ENCODE measurements at regions not wholly inside any gene's neighbourhood (a gene's known extent, or its start where the extent isn't known, plus 50 kb on each side); places are given as distances from the start of the nearest gene placed in this dataset.
"Not testable (repeated sequence)": the region's sequence is repeated elsewhere in the genome, so short reads cannot be mapped to it uniquely, and the experiment has no call there.

DNA sequence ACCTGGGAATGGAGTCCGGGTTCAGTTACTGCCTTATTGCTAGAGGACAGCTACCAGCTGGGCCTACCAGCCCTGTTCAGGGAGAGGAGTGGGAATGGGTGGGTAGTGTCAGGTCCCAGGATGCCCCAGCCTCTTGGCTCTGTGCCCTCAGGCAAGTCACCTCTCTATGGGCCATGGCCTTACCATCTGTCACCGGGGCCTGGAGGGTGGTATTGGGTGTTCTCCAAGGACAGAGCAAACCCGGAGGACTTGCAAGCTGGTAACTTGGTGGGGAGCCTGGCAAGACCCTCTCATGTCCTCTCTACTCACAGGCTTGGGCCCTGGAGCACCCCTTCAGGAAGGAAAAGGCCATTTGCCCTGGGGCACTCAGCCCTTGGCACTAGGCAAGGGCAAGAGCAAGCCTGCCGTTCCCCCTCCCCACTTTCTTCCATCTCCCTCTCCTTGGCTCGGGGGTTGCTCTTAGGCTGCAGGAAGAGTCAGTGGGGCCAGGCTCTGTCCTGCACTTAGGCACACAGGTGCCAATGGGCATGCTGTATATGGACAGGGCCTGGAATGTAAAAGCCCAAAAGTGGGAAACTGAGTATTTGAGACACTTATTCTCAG is 170.0 kb upstream of the ZNF267 start:
- no peak for DNase-seq

DNA sequence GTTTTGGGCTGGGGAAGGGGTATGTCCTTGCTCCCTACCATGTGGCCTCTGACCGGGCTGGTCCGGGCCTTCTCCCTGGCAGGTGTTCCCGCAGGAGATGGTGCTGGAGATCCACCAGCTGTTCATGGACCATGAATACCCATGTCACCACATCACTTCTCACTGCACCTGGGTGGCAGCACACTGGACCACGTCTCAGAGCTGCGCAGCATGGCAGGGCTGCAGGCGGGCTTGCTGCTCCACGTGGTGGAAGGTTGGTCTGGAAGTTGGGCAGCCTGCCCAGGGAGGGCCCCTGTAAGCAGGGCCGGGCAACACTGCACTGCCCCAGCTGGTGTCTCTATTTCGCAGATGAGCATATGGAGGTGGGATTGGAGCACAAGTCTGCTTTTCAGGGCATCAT is 169.5 kb upstream of the ZNF267 start:
- DNase-seq = no peak

DNA sequence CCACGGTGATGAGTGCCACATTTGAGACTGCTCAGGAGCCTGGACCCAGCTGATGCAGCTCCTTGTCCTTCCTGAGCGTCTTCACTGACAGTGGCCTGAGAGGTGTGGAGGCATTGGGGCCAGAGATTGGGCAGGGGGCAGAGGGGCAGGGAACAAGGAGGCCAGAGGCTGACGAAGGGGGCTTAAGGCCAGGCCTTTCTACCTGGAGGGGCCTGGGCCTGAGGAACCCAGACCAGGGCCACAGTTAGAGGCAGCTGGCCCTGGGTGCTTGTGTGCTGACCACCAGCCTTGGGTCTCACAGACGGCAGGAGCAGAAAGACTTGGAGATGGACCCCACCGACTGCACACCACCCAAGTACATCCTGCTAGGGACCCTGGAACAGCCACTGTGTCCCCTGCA is 168.2 kb upstream of the ZNF267 start:
- DNase-seq = no peak

DNA sequence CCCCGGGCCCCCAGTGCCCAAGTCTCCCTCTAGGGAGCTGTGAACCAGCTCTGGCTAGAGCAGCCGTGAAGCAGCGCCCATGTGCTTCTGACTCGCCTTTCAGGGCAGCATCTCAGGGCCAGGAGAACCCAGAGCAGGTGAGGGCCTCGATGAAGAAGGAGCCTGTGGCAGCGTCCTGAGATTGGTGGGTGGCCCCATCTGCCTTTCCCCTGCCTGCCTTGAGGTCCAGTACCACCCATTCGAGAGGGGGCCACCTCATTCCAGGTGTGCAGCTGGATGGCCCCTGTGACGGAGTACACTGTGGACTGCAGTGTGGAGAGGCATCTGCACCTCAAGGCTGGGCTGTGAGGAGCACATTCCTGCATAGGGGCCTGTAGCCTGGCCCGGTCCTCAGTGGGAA is 167.3 kb upstream of the ZNF267 start:
- DNase-seq = no peak

DNA sequence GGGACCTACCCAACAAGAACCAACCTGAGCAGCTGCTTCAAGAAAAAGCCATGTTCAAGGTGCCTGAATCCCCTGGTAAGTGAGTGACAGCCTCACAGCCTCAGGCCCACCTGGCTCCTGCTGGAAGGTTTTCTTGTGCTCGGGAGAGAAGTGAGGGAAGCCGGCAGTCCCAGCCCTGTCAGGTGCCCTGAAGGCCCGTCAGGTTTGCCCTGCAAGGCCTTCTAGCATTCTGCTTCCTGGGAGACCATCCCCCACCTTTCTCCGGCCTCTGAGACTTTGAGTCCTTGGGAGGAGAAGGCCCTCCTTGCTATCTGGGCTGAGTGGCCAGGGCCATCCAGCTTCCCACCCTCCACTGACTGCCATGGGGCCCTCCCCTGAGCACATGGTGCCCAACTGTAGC is 166.7 kb upstream of the ZNF267 start:
- DNase-seq = no peak

DNA sequence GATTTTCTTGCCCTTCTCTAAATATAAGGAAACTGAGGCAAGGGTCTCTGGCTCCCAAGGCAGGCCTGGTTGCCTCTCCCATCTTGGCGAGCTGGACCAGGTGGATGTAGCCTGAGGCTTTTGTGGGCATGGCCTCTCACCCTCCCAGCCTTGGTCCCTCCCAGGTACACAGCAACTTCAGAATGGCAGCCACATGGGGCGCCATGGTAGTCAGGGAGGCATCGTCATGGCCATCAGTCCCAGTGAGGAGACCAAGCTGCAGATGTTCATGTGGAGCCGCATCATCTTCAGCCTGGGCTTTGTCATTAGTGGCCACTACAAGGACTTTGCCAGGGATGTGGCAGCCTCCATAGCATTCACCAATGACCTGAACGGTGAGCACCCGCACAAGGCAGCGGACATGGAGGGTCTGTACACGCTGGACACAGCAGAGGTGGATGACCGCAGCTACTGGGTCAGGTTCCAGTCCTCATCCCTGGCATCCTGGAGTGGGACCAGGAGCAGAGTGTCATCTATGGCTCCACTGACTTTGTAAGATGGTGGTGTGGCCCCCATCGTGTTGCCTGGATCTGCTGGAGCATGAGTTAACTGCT is 165.8 kb upstream of the ZNF267 start:
- no peak for DNase-seq

DNA sequence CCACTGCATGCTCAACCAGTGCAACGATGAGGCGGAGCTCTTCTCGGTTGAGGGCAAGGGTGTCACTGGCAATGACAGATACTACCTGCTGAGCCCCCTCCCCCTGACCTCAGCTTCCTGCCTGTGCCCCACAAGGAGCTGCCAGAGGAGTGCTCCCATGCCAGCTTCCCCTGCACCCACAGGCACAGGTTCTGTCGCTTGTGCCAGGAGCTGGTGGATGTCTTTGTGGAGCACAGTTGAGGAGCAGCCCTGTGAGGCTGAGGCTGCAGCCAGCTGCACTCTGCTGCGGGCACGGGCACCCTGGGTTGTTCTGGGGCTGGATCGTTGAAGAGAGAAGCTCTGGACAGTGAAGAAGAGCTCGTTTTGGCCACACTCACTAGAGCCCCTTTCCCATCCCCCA is 165.3 kb upstream of the ZNF267 start:
- no peak for DNase-seq

DNA sequence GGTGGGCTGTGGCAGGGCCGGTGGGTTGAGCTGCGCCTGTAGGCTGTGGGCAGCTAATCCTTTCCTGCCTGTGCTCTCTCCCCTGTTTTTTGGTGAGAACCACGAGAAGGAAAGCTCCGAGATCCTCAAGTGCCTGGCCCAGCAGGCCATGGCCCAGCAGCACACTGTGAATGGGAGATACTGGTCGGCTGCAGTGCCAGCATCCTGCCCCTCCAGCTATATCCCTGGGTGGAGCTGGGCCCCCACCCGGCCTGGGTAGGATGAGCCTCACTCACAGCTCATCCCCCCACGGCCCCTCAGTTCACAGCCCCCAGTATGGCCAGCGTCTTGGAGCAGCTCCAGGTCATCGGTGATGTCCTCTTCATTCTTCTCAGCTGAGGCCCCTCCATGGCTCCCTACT is 164.4 kb upstream of the ZNF267 start:
- no peak for DNase-seq

DNA sequence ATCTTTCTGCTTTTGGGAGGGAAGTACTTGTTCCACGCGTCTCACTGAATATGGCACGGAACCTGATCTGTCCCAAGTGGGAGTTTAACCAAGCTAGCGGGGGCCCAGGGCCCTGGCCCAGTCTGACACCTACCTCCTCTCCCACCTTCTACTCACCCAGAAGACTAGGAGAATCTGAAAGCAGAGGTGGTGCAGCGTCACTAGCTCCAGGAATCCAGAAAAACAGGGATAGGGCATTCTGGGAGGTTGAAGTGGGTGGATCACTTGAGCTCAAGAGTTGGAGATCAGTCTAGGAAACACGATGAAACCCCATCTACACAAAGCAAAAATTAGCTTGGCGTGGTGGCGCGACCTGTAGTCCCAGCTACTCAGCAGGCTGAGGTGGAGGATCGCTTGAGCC is 163.5 kb upstream of the ZNF267 start:
- no peak for DNase-seq

DNA sequence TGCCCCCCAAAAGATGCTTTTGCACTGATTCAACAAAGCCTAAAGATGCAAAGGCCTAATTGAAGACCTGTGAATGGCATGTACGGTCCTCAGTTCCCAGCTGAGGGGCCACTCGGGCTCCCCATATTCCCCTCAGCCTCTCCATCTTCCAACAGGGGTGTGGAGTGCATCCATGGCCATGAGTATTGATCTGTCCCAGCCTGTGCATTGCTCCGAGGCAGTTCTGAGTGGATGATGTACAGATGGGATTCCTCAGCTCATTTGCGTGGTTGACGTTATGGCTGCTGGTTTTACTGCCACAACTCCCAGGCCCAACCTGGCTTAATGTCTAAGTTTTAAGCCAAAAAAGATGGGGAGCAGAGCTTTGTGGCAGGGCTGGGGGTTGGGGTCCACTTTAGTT is 162.7 kb upstream of the ZNF267 start:
- no peak for DNase-seq

DNA sequence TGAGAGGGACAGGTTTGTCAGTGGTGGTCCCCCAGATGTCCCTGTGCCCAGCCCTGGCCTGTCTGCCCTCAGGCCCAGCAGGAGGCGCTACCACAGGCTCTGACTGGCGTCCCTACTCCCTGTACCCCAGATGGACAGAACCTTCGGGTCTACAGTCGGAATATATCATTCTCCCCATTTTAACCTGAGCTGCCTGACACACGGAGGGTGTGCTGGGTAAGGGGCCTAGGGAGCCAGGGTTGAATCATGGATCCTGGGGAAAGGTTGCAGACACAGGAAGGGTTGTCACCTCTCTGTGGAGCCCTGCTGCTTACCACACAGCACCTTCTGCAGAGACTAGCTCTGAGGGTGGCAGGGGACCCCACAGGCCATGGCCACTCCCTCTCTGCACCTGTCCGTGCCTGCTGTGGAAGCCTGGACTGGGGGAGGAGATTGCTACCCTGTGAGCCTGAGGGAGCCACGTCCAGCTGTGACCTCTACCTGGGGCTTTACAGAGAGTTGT is 162.2 kb upstream of the ZNF267 start:
- DNase-seq = no peak

DNA sequence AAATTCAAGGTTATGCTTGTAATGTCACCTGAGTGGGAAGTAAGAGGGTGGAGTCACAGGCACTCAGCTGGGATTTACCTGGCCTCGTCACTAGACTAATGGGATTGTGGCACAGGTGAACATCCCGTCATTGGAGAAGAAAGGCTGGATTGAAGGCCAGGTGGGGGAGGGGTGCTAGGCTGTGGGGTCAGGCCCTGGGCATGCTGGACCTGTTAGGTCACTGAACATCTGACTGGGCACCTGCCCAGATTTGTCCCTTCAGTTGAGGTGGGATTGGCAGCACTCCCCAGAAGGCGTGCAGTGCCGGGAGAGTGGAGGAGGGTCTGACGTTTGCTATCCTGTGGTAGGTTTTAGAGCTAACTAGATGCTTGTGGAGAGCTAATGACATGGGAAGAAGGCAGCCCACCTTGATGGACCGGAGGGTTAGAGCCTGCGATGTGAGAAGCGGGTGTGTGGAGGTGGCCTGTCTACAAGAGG is 161.5 kb upstream of the ZNF267 start:
- no peak for DNase-seq

DNA sequence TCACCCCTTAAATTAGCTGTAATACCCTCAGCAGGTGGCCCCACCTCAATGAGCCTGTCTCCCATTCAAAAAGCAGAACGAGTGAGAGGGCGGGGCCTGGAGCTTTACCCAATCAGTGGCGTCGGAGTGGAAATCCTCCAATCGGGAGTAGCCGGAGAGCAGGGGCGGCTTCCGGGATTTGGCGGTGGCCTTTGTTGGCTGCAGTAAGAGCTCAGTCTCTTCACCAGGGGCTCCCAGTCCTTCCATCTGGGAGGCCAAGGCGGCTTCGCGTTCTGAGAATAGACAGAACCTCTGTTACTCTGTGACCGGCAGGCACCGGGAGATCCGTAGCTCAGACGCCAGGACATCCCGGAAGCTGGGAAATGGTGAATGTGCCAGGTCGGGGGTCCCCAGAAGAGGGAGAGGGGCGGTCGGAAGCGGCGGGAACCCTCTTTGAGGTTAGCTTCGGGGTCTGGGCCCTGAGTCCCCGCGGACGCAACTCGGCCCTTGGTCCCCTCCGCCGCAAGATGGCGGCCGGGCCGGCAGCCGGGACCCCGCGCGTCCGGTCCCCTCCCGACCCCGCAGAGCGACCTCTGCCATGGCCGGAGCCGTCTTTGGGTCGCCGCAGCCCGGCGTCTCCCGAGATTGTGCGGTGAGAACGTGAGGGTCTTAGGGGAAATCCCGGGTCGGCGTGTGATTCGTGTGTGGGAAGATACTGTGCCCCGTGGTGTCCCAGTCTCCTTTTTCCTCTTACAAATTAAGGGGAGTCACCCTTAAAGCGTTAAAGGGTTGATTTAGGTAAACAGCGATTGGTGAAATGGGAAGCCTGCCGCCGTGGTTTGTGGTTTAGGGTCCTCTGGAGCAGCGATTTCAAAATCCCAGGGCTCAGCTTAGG is 160.3 kb upstream of the ZNF267 start:
- DNase-seq = peak; percentile 84

DNA sequence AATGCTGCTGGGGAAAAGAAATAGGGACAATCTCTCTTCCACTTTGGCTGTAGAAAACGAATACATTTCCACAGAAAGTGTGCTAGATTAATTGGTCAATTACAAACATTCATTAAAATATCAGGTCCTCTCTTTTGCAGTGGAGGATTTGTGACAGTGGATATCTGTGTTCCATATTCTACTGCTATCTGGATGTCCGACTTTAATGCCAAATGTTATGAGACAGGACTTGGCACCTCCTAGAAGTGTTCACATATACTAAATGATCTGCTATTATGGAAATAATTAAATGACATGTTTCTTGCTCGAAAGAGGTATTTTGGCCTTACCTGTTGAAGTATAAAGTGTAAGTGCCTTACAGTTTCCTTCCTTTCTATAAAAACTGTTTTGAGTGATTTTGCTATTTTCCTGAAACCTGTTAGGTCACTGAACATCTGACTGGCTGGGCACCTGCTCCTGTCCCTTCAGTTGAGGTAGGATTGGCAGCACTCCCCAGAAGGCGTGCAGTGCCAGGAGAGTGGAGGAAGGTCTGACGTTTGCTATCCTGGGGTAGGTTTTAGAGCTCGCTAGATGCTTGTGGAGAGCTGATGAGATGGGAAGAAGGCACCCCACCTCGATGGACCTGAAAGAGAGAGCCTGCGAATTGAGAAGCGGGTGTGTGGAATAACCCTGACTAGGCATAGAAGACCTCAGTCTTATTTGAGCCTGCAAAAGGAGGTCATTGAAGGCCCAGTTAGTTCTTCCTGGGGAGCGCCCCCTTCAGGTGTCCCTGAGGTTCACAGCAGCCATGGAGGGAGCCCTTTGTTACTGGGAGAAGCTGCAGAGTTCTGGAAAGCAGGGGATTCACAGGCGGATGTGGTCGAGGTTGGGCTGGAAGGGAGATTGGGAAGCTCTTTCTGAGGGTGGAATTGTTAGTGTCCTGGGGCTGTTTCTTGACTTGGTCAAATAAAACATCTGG is 159.4 kb upstream of the ZNF267 start:
- no peak for DNase-seq

DNA sequence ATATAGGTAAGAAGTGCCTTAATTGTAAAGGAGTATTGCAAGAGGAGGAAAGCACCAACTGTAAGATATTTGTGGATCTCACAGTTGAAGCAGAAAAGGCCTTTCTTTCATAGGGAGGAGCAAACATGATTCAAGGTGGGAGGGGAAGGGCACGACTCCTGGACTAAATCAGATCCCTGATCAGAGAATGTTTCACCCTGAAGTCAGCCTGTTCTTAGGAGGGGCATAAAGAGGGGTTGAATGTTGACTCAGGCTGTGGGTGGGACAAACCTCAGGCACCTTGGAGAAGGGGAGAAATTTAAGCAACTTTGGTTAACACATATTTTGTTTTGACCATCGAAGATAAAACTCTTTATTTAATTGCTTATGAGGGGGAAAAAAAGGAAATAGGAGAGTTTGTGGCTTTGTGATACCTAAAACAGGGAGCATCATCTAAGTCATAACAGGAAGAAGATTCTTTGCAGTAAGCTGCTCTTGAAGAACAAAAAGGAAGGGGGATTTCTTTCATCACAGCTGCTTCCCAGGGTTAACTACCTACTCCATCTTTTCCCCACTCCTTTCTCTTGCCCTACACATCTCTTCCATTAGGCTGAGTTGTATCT is 158.6 kb upstream of the ZNF267 start:
- no peak for DNase-seq

DNA sequence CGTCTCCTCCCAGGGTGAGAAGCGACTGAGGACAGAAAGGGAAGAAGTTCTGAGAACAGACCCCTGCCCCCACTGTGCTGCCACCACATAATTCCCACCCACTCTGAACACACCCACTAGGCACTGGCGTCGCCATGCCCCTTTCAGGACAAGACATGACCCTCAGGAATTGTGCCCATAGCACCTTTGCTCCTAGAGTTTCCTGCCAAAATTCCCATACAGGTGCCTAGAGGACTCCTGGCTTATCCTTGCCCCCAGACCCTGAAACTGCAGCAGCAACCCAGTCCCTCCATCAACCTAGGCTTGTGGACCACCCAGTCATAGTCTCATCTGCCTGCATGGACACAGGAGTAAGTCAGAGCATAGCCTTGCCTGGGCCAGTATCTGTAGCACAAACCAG is 157.7 kb upstream of the ZNF267 start:
- no peak for DNase-seq

DNA sequence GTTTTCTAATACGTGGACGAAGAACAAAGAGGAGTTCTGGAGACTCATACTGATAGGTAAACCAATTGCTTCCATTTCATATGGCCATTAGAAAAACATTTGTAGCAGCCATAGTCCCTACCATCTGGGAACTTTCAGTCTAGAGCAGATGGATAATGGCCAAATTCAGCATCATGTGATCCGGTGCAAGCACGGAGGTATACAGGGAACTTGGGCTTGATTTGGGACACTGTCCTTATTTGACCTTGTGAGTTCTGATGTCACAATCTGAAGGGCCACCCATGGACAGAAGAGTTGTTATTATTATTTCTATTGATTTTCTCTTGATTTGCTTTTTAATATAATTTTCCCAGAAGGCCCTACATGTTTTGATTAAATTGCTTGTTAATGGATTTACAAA is 154.6 kb upstream of the ZNF267 start:
- no peak for DNase-seq

DNA sequence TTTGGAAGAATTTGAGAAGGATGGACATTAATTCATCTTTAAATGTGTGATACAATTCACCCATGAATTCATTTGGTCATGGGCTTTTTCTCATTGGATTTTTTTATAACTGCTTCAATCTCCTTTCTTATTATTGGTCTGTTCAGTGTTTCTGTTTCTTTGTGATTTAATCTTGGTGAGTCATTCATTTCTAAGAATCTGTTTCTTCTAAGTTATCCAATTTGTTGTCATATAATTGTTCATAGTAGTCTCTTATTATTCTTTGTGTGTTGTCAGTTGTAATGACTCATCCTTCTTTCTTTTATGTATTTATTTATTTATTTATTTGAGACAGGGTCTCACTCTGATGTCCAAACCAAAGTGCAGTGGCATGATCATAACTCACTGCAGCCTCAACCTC is 146.1 kb upstream of the ZNF267 start:
- DNase-seq = no peak

DNA sequence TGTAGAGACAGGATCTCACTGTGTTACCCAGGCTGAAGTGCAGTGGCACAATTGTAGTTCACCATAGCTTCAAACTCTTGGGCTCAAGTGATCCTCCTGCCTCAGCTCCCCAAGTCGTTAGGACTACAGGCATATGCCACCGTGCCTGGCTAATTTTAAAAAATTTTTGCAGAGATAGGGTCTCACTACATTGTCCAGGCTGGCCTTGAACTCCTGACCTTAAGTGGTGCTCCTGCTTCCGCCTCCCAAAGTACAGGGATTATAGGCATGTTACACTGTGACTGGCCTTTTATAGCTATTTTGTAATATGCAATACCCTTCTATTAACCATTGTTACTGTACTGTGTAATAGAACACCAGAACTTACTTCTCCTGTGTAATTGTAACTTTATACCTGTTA is 139.3 kb upstream of the ZNF267 start:
- no peak for DNase-seq

DNA sequence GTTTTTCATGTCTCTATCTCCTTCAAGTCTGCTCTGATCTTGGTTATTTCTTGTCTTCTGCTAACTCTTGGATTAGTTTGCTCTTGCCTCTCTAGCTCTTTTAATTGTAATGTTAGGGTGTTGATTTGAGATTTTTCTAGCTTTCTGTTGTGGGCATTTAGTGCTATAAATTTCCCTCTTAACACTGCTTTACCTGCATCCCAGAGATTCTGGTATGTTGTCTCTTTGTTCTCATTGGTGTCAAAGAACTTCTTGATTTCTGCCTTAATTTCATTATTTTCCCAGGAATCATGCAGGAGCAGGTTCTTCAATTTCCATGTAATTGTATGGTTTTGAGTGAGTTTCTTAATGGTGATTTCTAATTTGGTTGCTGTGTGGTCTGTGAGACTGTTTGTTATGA is 128.5 kb upstream of the ZNF267 start:
- DNase-seq = not testable (repeated sequence)

DNA sequence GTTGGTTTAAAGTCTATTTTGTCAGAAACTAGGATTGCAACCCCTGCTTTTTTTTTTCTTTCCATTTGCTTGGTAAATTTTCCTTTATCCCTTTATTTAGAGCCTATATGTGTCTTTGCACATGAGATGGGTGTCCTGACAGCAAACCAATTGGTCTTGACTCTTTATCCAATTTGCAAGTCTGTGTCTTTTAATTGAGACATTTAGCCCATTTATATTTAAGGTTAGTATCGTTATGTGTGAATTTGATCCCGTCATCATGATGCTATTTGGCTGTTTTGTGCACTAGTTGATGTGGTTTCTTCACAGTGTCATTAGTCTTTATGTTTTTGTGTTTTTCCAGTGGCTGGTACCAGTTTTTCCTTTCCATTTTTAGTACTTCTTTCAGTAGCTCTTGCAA is 127.7 kb upstream of the ZNF267 start:
- DNase-seq = no peak

DNA sequence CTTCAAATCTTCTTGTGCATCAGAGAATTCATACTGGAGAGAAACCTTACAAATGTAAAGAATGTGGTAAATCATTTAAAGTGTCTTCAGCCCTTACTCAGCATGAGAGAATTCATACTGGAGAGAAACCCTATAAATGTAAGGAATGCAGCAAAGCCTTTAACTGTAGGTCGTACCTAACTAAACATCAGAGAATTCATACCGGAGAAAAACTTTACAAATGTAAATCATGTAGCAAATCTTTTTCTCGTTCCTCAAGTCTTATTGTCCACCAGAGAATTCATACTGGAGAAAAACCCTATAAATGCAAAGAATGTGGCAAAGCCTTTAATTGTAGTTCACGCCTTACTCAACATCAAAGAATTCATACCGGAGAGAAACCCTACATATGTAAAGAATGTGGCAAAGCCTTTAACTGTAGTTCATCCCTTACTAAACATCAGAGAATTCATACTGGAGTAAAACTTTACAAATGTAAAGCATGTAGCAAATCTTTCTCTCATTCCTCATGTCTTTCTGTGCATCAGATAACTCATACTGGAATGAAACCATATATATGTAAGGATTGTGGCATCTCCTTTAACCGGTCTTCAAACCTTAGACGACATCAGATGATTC is 118.5 kb upstream of the ZNF267 start:
- DNase-seq = no peak

Measured in activated CD4-positive, alpha-beta T cell treated with anti-CD3 and anti-CD28 coated beads for 1 hour (primary cell).